ENCODE measurements at regions not wholly inside any gene's neighbourhood (a gene's known extent, or its start where the extent isn't known, plus 50 kb on each side); places are given as distances from the start of the nearest gene placed in this dataset.

GRCh38 chr4:101730291-101731117, 60.0 kb upstream of the BANK1 start:
- no peaks in the 10 kb centered on the region for H3K36me3 ChIP-seq
- H3K27ac ChIP-seq, result no peak overlapping the region
- no peaks in the 10 kb centered on the region for H3K27me3 ChIP-seq
- DNase-seq (ENCODE audit: low read depth in 1 of 2, low spot score in 1 of 2), result peak; percentile 73 to 89
- H3K4me3 ChIP-seq, result no peak overlapping the region
- no peaks in the 10 kb centered on the region for H3K9me3 ChIP-seq (ENCODE audit: low read depth)
- TF ChIP-seq, protein P1, sequence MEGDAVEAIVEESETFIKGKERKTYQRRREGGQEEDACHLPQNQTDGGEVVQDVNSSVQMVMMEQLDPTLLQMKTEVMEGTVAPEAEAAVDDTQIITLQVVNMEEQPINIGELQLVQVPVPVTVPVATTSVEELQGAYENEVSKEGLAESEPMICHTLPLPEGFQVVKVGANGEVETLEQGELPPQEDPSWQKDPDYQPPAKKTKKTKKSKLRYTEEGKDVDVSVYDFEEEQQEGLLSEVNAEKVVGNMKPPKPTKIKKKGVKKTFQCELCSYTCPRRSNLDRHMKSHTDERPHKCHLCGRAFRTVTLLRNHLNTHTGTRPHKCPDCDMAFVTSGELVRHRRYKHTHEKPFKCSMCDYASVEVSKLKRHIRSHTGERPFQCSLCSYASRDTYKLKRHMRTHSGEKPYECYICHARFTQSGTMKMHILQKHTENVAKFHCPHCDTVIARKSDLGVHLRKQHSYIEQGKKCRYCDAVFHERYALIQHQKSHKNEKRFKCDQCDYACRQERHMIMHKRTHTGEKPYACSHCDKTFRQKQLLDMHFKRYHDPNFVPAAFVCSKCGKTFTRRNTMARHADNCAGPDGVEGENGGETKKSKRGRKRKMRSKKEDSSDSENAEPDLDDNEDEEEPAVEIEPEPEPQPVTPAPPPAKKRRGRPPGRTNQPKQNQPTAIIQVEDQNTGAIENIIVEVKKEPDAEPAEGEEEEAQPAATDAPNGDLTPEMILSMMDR (IDR thresholded peaks at IDR 0.05; ENCODE audit: low read depth, low read length), result peak; percentile 65
- no peaks in the 10 kb centered on the region for H3K4me1 ChIP-seq (ENCODE audit: low read depth)

- TF ChIP-seq, protein P1 (IDR thresholded peaks at IDR 0.05; ENCODE audit: low read depth, low read length), result no peak
- Histone ChIP-seq H3K4me1 (ENCODE audit: low read depth) (no peaks in the 10 kb centered on the region), H3K9me3 (ENCODE audit: low read depth) (no peaks in the 10 kb centered on the region), H3K27ac (no peak overlapping the region), H3K36me3 (no peaks in the 10 kb centered on the region), H3K4me3 (no peak overlapping the region), H3K27me3 (no peaks in the 10 kb centered on the region)
- no peak for DNase-seq (ENCODE audit: low read depth in 1 of 2, low spot score in 1 of 2)
Observed at GRCh38 chr4:101727238-101727637, 63.3 kb upstream of the BANK1 start.

DNA sequence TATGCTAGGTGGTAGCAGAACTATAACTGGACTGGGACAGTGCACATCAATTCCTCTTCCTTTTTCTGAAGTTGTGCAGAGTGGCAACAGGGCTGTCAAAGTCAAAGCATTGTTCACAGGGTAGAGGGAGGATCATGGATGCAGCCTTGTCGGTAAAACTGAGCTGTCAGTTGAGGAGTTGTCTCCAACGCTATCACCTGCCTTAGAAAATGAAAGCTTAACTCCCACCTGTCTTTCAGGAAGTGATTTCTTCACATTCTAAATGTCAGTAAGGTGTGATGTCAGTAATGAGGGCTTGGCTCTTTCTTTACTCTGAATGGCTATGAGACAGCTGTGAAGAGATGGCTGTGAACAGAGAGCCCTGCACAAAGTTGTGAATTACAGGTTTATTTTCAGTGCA, 66.4 kb upstream of the BANK1 start:
- H3K4me1 ChIP-seq (ENCODE audit: low read depth), result no peaks in the 10 kb centered on the region
- H3K36me3 ChIP-seq, result no peaks in the 10 kb centered on the region
- TF ChIP-seq, protein P1 (IDR thresholded peaks at IDR 0.05; ENCODE audit: low read depth, low read length), result no peak
- H3K9me3 ChIP-seq (ENCODE audit: low read depth), result no peaks in the 10 kb centered on the region
- H3K27me3 ChIP-seq, result no peaks in the 10 kb centered on the region
- H3K4me3 ChIP-seq, result no peak overlapping the region
- no peak for DNase-seq (ENCODE audit: low read depth in 1 of 2, low spot score in 1 of 2)
- no peak overlapping the region for H3K27ac ChIP-seq

- no peak for DNase-seq (ENCODE audit: low read depth in 1 of 2, low spot score in 1 of 2)
- Histone ChIP-seq H3K27me3 (no peaks in the 10 kb centered on the region), H3K9me3 (ENCODE audit: low read depth) (no peaks in the 10 kb centered on the region), H3K4me3 (no peak overlapping the region), H3K27ac (no peak overlapping the region), H3K36me3 (no peaks in the 10 kb centered on the region), H3K4me1 (ENCODE audit: low read depth) (no peaks in the 10 kb centered on the region)
- TF ChIP-seq, protein P1 (IDR thresholded peaks at IDR 0.05; ENCODE audit: low read depth, low read length), result no peak
Observed at GRCh38 chr4:101718810-101719209, 71.7 kb upstream of the BANK1 start.

DNA sequence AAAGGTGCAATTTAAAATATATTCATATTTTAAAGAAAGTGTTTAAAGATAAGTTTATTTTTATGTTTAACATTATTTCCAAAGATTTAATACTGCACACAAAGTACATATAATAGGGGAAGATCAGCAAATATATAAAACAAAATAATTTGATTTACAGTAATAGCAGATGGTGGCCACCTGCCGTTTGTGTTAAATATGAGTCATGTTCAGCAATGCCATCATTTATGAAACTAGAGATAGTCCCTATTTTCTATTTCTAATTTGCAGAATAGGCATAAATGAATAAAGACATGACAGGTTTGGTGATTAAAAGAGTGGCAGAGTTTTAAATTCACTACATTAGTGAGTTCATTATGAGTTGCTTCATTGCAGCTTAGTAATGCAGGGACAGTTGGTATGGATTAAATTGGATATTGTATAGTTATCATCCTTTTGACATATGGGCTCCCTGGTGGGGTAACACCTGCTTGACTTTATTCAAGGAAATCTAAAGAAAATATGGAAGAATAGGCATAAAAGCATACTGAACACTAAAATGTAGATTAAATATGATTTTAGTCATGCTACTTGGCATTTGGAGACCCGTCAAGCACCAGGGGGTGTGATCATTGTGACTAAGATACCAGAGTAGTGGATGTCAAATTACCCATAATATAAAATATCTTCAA, 78.8 kb upstream of the BANK1 start:
- H3K27me3 ChIP-seq, result no peaks in the 10 kb centered on the region
- H3K36me3 ChIP-seq, result no peaks in the 10 kb centered on the region
- TF ChIP-seq, protein P1 (IDR thresholded peaks at IDR 0.05; ENCODE audit: low read depth, low read length), result no peak
- no peaks in the 10 kb centered on the region for H3K4me1 ChIP-seq (ENCODE audit: low read depth)
- no peaks in the 10 kb centered on the region for H3K9me3 ChIP-seq (ENCODE audit: low read depth)
- H3K4me3 ChIP-seq, result no peak overlapping the region
- H3K27ac ChIP-seq, result no peak overlapping the region
- no peak for DNase-seq (ENCODE audit: low read depth in 1 of 2, low spot score in 1 of 2)
